SK-N-SH (cell line): ENCODE measurements at regions not wholly inside any gene's neighbourhood (a gene's known extent, or its start where the extent isn't known, plus 50 kb on each side); places are given as distances from the start of the nearest gene placed in this dataset.

ENCODE experiments used
- FOXM1 ChIP-seq: IDR thresholded peaks from 2 replicates; pipeline ENCODE4 v1.4.0; 2012; ENCODE audit warnings: low read depth, mild to moderate bottlenecking
- GABPA ChIP-seq: IDR thresholded peaks from 2 replicates; pipeline ENCODE4 v1.4.0; 2012; ENCODE audit warnings: low read depth, mild to moderate bottlenecking
- POLR2AphosphoS5 ChIP-seq: IDR thresholded peaks from 2 replicates; pipeline ENCODE4 v1.6.1; 2012; ENCODE audit warnings: low read depth, low read length
- RAD21 ChIP-seq: IDR thresholded peaks from 2 replicates; pipeline ENCODE4 v1.6.1; 2012; ENCODE audit warnings: mild to moderate bottlenecking, low read length
- RCOR1 ChIP-seq: fragments of 150-350 bp; IDR thresholded peaks from 2 replicates; pipeline ENCODE4 v1.6.1; 2017; ENCODE audit warnings: antibody characterized with exemption, low read length
- REST ChIP-seq: IDR thresholded peaks from 2 replicates; pipeline ENCODE4 v1.6.1; 2012; ENCODE audit warnings: mild to moderate bottlenecking, low read depth, low read length, moderate library complexity
- RFX5 ChIP-seq: IDR thresholded peaks from 2 replicates; pipeline ENCODE4 v1.6.1; 2012; ENCODE audit warnings: mild to moderate bottlenecking, improper control_type of control experiment, low read length
- RXRA ChIP-seq: IDR thresholded peaks from 2 replicates; pipeline ENCODE4 v1.4.0; 2012; ENCODE audit warnings: low read depth, mild to moderate bottlenecking, borderline replicate concordance
- TAF1 ChIP-seq: IDR thresholded peaks from 2 replicates; pipeline ENCODE4 v1.6.1; 2012; ENCODE audit warnings: low read depth, mild to moderate bottlenecking, low read length, moderate library complexity, borderline replicate concordance
- YY1 ChIP-seq: IDR thresholded peaks from 2 replicates; pipeline ENCODE4 v1.4.0; 2012; ENCODE audit warnings: low read depth, mild to moderate bottlenecking
- TF ChIP-seq, protein P1 (sequence below): fragments of 200-600 bp; sonication (generic); IDR thresholded peaks from 2 replicates; pipeline ENCODE4 v1.6.1; 2017; ENCODE audit warnings: antibody characterized with exemption, mild to moderate bottlenecking, moderate library complexity

- TF ChIP-seq REST (no peak), YY1 (no peak), RFX5 (no peak), RAD21 (no peak), RXRA (no peak), POLR2AphosphoS5 (no peak), TAF1 (no peak), FOXM1 (no peak), RCOR1 (peak; percentile 25; the same call in 1 of the 2 replicates), GABPA (no peak)
- TF ChIP-seq, protein P1, sequence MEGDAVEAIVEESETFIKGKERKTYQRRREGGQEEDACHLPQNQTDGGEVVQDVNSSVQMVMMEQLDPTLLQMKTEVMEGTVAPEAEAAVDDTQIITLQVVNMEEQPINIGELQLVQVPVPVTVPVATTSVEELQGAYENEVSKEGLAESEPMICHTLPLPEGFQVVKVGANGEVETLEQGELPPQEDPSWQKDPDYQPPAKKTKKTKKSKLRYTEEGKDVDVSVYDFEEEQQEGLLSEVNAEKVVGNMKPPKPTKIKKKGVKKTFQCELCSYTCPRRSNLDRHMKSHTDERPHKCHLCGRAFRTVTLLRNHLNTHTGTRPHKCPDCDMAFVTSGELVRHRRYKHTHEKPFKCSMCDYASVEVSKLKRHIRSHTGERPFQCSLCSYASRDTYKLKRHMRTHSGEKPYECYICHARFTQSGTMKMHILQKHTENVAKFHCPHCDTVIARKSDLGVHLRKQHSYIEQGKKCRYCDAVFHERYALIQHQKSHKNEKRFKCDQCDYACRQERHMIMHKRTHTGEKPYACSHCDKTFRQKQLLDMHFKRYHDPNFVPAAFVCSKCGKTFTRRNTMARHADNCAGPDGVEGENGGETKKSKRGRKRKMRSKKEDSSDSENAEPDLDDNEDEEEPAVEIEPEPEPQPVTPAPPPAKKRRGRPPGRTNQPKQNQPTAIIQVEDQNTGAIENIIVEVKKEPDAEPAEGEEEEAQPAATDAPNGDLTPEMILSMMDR: no peak
Observed at GRCh38 chr18:28947900-28948299, 771.0 kb upstream of the CDH2 start.
